ENCODE measurements at regions not wholly inside any gene's neighbourhood (a gene's known extent, or its start where the extent isn't known, plus 50 kb on each side); places are given as distances from the start of the nearest gene placed in this dataset.

GRCh38 chr5:8756498-8757084 lies 789.3 kb downstream of the SEMA5A start:
- Histone ChIP-seq H3K9me3 (ENCODE audit: control insufficient read depth in 1 of 2, low read length in 2 of 2) (no peaks in the 10 kb centered on the region), H3K27me3 (ENCODE audit: low read depth, low read length) (no peaks in the 10 kb centered on the region), H3K27ac (ENCODE audit: low read length) (no peak overlapping the region), H3K4me1 (ENCODE audit: control insufficient read depth in 1 of 2, insufficient read depth in 2 of 2, low read length in 2 of 2) (no peaks in the 10 kb centered on the region), H3K36me3 (ENCODE audit: control insufficient read depth in 1 of 2, insufficient read depth in 2 of 2, low read length in 2 of 2) (no peaks in the 10 kb centered on the region), H3K4me3 (ENCODE audit: low read depth in 1 of 2, low read length in 2 of 2) (no peak overlapping the region)

- Histone ChIP-seq H3K9me3 (ENCODE audit: control insufficient read depth in 1 of 2, low read length in 2 of 2) (peaks cover 0 to 2% of the 10 kb centered on the region in 2 donors), H3K4me3 (ENCODE audit: low read depth in 1 of 2, low read length in 2 of 2) (no peak overlapping the region), H3K27me3 (ENCODE audit: low read depth, low read length) (no peaks in the 10 kb centered on the region), H3K27ac (ENCODE audit: low read length) (no peak overlapping the region), H3K4me1 (ENCODE audit: control insufficient read depth in 1 of 2, insufficient read depth in 2 of 2, low read length in 2 of 2) (no peaks in the 10 kb centered on the region), H3K36me3 (ENCODE audit: control insufficient read depth in 1 of 2, insufficient read depth in 2 of 2, low read length in 2 of 2) (no peaks in the 10 kb centered on the region)
Measured at GRCh38 chr5:8765886-8766285, 780.0 kb downstream of the SEMA5A start.

- Histone ChIP-seq H3K36me3 (ENCODE audit: control insufficient read depth in 1 of 2, insufficient read depth in 2 of 2, low read length in 2 of 2) (no peaks in the 10 kb centered on the region), H3K9me3 (ENCODE audit: control insufficient read depth in 1 of 2, low read length in 2 of 2) (peaks cover 0 to 2% of the 10 kb centered on the region in 2 donors), H3K27me3 (ENCODE audit: low read depth, low read length) (no peaks in the 10 kb centered on the region), H3K27ac (ENCODE audit: low read length) (no peak overlapping the region), H3K4me3 (ENCODE audit: low read depth in 1 of 2, low read length in 2 of 2) (no peak overlapping the region), H3K4me1 (ENCODE audit: control insufficient read depth in 1 of 2, insufficient read depth in 2 of 2, low read length in 2 of 2) (no peaks in the 10 kb centered on the region)
Measured at GRCh38 chr5:8766448-8766847, 779.4 kb downstream of the SEMA5A start.

- no peaks in the 10 kb centered on the region for H3K36me3 ChIP-seq (ENCODE audit: control insufficient read depth in 1 of 2, insufficient read depth in 2 of 2, low read length in 2 of 2)
- no peak overlapping the region for H3K27ac ChIP-seq (ENCODE audit: low read length)
- no peaks in the 10 kb centered on the region for H3K27me3 ChIP-seq (ENCODE audit: low read depth, low read length)
- H3K4me1 ChIP-seq (ENCODE audit: control insufficient read depth in 1 of 2, insufficient read depth in 2 of 2, low read length in 2 of 2), result no peaks in the 10 kb centered on the region
- peaks cover 0 to 2% of the 10 kb centered on the region in 2 donors for H3K9me3 ChIP-seq (ENCODE audit: control insufficient read depth in 1 of 2, low read length in 2 of 2)
- no peak overlapping the region for H3K4me3 ChIP-seq (ENCODE audit: low read depth in 1 of 2, low read length in 2 of 2)
Measured at GRCh38 chr5:8767111-8767510, 778.8 kb downstream of the SEMA5A start.

- H3K27ac ChIP-seq (ENCODE audit: low read length), result no peak overlapping the region
- peaks cover 0 to 2% of the 10 kb centered on the region in 2 donors for H3K9me3 ChIP-seq (ENCODE audit: control insufficient read depth in 1 of 2, low read length in 2 of 2)
- no peaks in the 10 kb centered on the region for H3K36me3 ChIP-seq (ENCODE audit: control insufficient read depth in 1 of 2, insufficient read depth in 2 of 2, low read length in 2 of 2)
- no peaks in the 10 kb centered on the region for H3K27me3 ChIP-seq (ENCODE audit: low read depth, low read length)
- H3K4me1 ChIP-seq (ENCODE audit: control insufficient read depth in 1 of 2, insufficient read depth in 2 of 2, low read length in 2 of 2), result no peaks in the 10 kb centered on the region
- H3K4me3 ChIP-seq (ENCODE audit: low read depth in 1 of 2, low read length in 2 of 2), result no peak overlapping the region
Measured at GRCh38 chr5:8767746-8768145, 778.1 kb downstream of the SEMA5A start.

- Histone ChIP-seq H3K9me3 (ENCODE audit: control insufficient read depth in 1 of 2, low read length in 2 of 2) (peaks cover 0 to 2% of the 10 kb centered on the region in 2 donors), H3K27me3 (ENCODE audit: low read depth, low read length) (no peaks in the 10 kb centered on the region), H3K4me1 (ENCODE audit: control insufficient read depth in 1 of 2, insufficient read depth in 2 of 2, low read length in 2 of 2) (no peaks in the 10 kb centered on the region), H3K4me3 (ENCODE audit: low read depth in 1 of 2, low read length in 2 of 2) (no peak overlapping the region), H3K27ac (ENCODE audit: low read length) (no peak overlapping the region), H3K36me3 (ENCODE audit: control insufficient read depth in 1 of 2, insufficient read depth in 2 of 2, low read length in 2 of 2) (no peaks in the 10 kb centered on the region)
Measured at GRCh38 chr5:8769631-8770030, 776.2 kb downstream of the SEMA5A start.

GRCh38 chr5:8770431-8770830 lies 775.4 kb downstream of the SEMA5A start:
- Histone ChIP-seq H3K27ac (ENCODE audit: low read length) (no peak overlapping the region), H3K4me3 (ENCODE audit: low read depth in 1 of 2, low read length in 2 of 2) (no peak overlapping the region), H3K9me3 (ENCODE audit: control insufficient read depth in 1 of 2, low read length in 2 of 2) (peaks cover 0 to under 1% of the 10 kb centered on the region in 2 donors), H3K27me3 (ENCODE audit: low read depth, low read length) (no peaks in the 10 kb centered on the region), H3K4me1 (ENCODE audit: control insufficient read depth in 1 of 2, insufficient read depth in 2 of 2, low read length in 2 of 2) (no peaks in the 10 kb centered on the region), H3K36me3 (ENCODE audit: control insufficient read depth in 1 of 2, insufficient read depth in 2 of 2, low read length in 2 of 2) (no peaks in the 10 kb centered on the region)

GRCh38 chr5:8773046-8773615 lies 772.7 kb downstream of the SEMA5A start:
- no peaks in the 10 kb centered on the region for H3K9me3 ChIP-seq (ENCODE audit: control insufficient read depth in 1 of 2, low read length in 2 of 2)

GRCh38 chr5:8784692-8785091 lies 761.2 kb downstream of the SEMA5A start:
- Histone ChIP-seq H3K27me3 (ENCODE audit: low read depth, low read length) (no peaks in the 10 kb centered on the region), H3K27ac (ENCODE audit: low read length) (no peak overlapping the region), H3K4me3 (ENCODE audit: low read depth in 1 of 2, low read length in 2 of 2) (no peak overlapping the region), H3K4me1 (ENCODE audit: control insufficient read depth in 1 of 2, insufficient read depth in 2 of 2, low read length in 2 of 2) (no peaks in the 10 kb centered on the region), H3K36me3 (ENCODE audit: control insufficient read depth in 1 of 2, insufficient read depth in 2 of 2, low read length in 2 of 2) (no peaks in the 10 kb centered on the region), H3K9me3 (ENCODE audit: control insufficient read depth in 1 of 2, low read length in 2 of 2) (no peaks in the 10 kb centered on the region)

More at GRCh38 chr5:8773046-8773615, 772.7 kb downstream of the SEMA5A start:
- no peak overlapping the region for H3K27ac ChIP-seq (ENCODE audit: low read length)
- H3K4me3 ChIP-seq (ENCODE audit: low read depth in 1 of 2, low read length in 2 of 2), result no peak overlapping the region
- H3K4me1 ChIP-seq (ENCODE audit: control insufficient read depth in 1 of 2, insufficient read depth in 2 of 2, low read length in 2 of 2), result no peaks in the 10 kb centered on the region
- H3K36me3 ChIP-seq (ENCODE audit: control insufficient read depth in 1 of 2, insufficient read depth in 2 of 2, low read length in 2 of 2), result no peaks in the 10 kb centered on the region
- no peaks in the 10 kb centered on the region for H3K27me3 ChIP-seq (ENCODE audit: low read depth, low read length)

- Histone ChIP-seq H3K27ac (ENCODE audit: low read length) (no peak overlapping the region), H3K9me3 (ENCODE audit: control insufficient read depth in 1 of 2, low read length in 2 of 2) (no peaks in the 10 kb centered on the region), H3K27me3 (ENCODE audit: low read depth, low read length) (no peaks in the 10 kb centered on the region), H3K4me3 (ENCODE audit: low read depth in 1 of 2, low read length in 2 of 2) (no peak overlapping the region), H3K36me3 (ENCODE audit: control insufficient read depth in 1 of 2, insufficient read depth in 2 of 2, low read length in 2 of 2) (no peaks in the 10 kb centered on the region), H3K4me1 (ENCODE audit: control insufficient read depth in 1 of 2, insufficient read depth in 2 of 2, low read length in 2 of 2) (no peaks in the 10 kb centered on the region)
Measured at GRCh38 chr5:8788246-8788645, 757.6 kb downstream of the SEMA5A start.

- Histone ChIP-seq H3K27ac (ENCODE audit: low read length) (no peak overlapping the region), H3K4me1 (ENCODE audit: control insufficient read depth in 1 of 2, insufficient read depth in 2 of 2, low read length in 2 of 2) (no peaks in the 10 kb centered on the region), H3K27me3 (ENCODE audit: low read depth, low read length) (no peaks in the 10 kb centered on the region), H3K9me3 (ENCODE audit: control insufficient read depth in 1 of 2, low read length in 2 of 2) (peaks cover 0 to 13% of the 10 kb centered on the region in 2 donors), H3K4me3 (ENCODE audit: low read depth in 1 of 2, low read length in 2 of 2) (no peak overlapping the region), H3K36me3 (ENCODE audit: control insufficient read depth in 1 of 2, insufficient read depth in 2 of 2, low read length in 2 of 2) (no peaks in the 10 kb centered on the region)
Measured at GRCh38 chr5:8805653-8806052, 740.2 kb downstream of the SEMA5A start.

- Histone ChIP-seq H3K9me3 (ENCODE audit: control insufficient read depth in 1 of 2, low read length in 2 of 2) (peaks cover 0 to 11% of the 10 kb centered on the region in 2 donors), H3K4me1 (ENCODE audit: control insufficient read depth in 1 of 2, insufficient read depth in 2 of 2, low read length in 2 of 2) (no peaks in the 10 kb centered on the region), H3K36me3 (ENCODE audit: control insufficient read depth in 1 of 2, insufficient read depth in 2 of 2, low read length in 2 of 2) (no peaks in the 10 kb centered on the region), H3K27ac (ENCODE audit: low read length) (no peak overlapping the region), H3K27me3 (ENCODE audit: low read depth, low read length) (no peaks in the 10 kb centered on the region), H3K4me3 (ENCODE audit: low read depth in 1 of 2, low read length in 2 of 2) (no peak overlapping the region)
Measured at GRCh38 chr5:8807636-8808035, 738.2 kb downstream of the SEMA5A start.
